ENCODE measurements at regions not wholly inside any gene's neighbourhood (a gene's known extent, or its start where the extent isn't known, plus 50 kb on each side); places are given as distances from the start of the nearest gene placed in this dataset.

DNA sequence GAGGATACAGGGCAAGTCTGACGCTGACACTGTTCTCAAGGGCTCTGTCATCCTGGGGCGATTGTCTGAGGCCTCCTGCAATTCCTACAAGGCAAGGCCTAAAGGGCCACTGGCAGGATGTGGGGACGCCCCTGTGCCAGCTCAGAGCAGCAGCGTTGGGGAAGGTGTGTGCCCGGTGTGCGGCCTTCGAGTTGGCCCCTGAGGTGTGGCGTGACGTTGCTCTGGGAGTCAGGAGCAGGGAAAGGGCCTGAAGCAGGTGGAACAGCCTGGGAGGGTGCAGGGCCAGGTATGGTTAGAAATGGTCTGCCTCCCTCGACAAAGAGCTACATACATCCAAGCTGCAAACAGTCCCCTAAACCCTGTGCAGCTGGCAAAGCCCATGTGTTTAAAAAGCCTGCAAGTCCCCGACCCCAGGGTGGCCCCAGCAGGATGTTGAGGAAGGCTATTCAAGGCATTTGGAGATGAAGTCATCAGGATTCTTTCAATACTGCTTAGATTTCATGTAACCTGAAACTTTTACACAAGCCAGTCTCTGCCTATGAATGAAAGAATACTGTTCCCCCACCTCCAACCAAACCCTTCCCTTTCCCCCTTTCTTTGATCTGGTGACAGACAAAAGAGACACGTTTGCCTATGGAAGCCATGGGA, 142.5 kb upstream of the TNS3 start:
- DNase-seq = no peak

GRCh38 chr7:47722126-47722525, 140.2 kb upstream of the TNS3 start:
- no peak for DNase-seq

- DNase-seq = no peak
Measured at GRCh38 chr7:47721670-47722069, 139.8 kb upstream of the TNS3 start.

GRCh38 chr7:47720907-47721244, 139.0 kb upstream of the TNS3 start:
- no peak for DNase-seq

DNA sequence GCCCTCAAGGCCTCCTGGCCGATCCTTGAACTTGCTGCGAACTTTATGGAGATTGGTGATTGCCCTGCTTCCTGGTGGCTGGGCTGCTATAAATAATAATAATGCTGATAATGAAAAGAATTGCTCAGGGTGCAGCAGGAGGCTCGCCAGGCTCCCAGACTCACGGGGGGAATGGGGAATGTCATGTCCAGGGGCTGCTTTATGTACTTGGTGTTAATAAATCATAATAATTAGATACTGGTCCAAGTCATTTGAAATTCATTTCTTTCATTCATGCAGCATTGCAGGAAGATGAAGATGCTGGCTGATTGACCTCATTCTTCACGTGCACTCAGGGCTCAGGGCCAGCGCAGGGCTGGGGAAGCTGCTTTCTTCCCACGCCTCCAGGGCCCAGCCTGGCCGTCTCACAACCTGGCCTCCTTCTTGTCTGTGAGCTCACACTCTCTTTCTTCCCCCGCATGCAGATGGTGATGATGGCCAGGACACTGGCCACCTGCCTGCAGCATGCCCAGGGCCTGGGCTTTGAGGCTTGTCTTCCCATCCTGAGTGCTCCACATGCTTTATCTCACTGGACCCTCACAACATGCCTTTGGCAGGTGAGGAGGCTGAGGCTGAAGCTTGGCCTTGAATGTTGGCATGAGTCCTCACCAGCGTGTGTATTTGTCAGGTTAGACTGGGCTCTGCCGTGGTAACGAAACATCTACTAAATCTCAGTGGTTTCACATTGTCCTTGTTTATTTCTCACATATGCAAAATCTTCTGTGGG, 138.4 kb upstream of the TNS3 start:
- DNase-seq = no peak

DNA sequence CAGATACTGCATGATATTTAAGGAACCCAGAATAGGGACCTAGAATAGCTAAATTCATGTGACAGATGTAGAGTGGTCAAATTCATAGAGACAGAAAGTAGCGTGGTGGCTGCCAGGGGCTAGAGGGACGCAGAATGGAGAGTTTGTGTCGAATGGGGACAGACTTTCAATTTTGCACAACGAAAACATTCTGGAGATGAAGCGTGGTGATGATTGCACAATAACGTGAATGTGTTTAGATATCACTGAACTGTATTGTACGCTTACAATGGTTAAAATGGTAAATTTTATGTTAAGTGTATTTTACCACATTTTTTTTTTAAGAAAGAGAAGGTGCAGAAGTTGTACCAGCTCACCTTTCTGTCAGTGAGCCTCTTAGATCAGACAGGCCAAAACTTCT, 137.8 kb upstream of the TNS3 start:
- DNase-seq = no peak

GRCh38 chr7:47715631-47716068, 133.7 kb upstream of the TNS3 start:
- no peak for DNase-seq

DNA sequence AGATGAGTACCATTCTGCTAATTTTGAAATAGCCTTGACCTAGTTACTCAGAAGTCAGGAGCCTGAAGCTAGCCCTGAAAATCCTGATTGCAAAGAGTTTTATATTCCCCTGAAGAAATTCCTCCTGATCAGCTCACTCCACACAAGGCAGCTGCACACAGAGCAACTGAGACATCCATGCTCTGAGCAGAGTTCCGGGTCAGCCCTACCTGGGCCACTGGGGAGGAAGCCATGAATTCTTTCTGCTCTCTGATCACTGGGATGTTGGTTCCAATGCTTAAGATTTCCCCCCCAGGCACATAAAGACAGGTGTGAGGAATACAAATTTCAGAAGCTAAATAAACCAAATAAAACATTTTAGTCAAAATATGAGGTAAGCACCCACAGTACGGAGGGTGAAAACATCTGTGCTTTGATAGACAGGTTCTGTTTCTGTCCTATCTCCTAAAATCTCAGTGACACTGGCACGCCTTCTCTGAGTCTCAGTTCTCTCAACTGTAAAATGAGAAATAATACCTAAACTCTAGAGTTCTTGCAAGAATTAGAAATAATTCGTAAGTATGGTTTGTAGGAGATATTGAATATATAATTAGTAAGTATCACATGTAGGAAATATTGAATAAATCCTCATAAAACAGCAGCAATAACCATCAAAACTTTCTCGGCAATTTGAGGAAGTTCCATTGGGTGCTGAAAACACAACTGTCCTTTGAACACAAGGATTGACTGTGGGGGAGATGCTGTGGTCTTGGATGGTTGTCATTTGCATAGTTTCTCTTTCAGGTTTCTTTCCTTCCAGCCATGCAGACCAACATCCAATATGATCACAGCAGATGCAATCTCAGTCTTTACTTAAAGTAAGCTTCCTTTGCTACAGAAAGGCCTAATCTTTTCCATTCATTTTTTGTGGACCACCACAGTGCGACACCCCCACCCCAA, 133.0 kb upstream of the TNS3 start:
- DNase-seq = no peak

GRCh38 chr7:47713595-47713994, 131.7 kb upstream of the TNS3 start:
- DNase-seq = no peak

GRCh38 chr7:47712416-47712815, 130.5 kb upstream of the TNS3 start:
- no peak for DNase-seq

GRCh38 chr7:47711776-47712175, 129.9 kb upstream of the TNS3 start:
- no peak for DNase-seq

DNA sequence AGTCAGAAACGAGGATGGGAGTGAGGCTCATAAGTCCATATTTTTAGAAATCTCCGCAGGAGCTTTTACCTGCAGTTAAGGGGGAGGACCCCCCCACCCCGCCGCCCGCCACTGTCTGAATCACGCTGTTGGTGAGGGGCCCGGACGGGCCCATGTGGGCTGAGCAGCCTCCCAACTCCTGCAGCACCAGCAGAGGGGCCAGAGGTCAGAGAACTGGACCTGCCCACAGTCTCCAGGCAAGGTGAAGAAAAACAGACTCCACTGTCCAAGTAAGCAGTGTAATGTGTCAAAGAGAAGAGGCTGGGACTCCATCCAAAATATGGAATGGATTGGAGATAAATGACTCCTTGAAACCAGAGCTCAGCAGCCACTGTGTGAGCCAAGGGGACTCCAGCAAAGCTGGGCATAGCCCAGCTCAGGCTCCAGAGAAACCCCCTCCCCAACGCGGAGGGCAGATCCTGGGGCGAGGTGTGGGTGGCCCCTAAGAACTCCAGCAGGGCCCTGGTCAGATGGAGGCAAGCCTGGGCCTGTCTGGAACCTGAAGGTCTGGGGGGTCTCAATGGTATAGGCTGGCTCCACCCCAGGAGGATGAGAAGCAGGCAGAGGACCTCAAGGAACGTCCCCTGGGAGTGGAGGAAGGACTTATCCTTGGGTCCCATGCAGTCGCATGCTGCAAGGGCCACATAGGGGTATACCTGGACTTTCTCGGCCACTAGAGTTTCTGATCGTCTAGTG, 128.5 kb upstream of the TNS3 start:
- DNase-seq = no peak

GRCh38 chr7:47709451-47709850, 127.5 kb upstream of the TNS3 start:
- no peak for DNase-seq

DNA sequence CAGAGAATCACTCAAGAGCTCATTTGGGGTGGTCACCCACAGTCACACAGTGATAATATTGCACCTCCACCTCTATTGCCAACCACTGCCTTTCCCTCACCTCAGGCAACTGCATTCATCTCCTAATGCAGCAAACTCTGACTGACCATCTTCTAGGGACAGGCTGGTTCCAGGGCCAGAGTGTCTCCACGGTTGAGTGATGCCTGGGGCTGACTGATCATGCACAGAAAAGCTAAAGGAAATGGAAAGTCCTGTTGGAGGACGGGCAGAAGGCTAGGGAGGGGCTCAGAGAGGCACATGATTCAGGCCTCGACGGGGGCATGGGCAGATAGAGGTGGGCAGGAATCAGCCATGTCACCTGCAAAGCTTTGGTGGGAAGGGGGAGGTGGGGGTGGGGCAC, 127.1 kb upstream of the TNS3 start:
- DNase-seq = no peak

DNA sequence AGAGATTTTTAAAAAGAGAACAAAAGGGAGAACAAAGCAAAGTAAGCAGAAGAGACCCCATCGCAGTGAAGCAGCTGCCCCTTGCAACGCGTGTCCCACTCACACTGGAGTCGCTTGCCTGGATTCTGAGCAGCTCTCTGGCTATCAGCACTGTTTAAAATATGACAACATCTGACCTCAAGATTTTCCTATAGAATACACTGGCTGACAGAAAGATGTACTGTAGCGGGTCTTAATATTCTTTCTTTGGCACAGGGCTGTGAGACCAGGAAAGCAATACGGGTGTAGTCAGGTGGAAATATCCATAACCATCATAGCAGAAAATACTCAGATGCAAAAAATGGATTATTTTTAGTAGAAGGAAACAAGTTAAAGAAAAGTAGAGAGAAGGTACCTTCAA, 125.7 kb upstream of the TNS3 start:
- no peak for DNase-seq

DNA sequence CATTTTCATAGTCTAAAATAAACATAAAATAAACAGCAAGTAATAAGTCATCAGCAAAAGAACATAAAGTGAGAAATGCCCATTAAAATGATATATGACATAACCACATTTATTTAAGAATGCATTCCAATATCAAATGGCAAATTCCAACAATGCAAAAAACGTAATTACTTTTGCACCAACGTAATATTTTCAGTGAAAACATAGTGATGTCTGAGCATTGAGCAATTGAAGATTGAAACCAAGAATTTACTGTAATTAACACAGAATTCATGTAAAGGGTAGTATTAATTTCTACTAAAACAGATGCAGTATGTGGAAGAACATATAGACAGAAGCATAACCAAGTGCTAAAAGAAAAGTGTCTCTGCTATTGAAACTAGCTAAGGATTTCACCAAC, 123.0 kb upstream of the TNS3 start:
- no peak for DNase-seq

DNA sequence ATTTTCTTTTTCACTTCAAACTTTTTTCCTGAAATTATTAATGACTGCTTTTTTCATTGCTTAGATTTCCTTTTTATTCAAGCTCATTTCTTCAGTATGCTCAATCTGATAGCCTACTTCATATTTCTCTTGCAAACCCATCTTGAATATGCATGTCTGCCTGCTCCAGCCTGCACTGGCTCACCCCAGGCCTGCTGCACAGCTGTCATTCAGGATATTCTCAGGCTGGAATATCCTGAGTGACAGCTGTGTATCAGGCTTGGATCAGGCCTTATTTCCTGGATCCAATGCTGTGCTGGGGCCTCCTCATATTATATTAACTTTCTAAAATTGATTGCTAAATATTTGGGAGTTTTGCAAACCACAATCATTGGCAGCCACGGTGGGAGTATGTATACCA, 120.2 kb upstream of the TNS3 start:
- DNase-seq = no peak

DNA sequence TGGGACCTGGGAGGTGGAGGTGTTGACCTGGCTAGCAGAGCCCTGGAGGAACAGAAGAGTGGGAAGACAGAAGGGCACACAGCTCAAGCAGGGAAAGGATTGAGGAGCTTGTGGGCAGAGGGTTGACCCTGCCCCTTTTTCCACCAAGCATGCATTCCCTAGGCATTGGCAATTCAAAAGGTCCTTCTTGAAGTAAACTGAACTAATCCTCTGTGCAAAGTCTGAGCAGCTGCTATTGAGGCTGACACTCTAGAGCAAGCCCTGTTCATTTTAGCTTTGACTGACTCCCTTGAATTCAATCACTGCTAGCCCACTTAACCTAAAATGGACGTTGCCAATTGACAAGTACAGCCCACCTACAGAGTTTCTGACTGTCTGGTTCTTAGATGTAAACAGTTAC, 116.5 kb upstream of the TNS3 start:
- DNase-seq = no peak

GRCh38 chr7:47697543-47697942, 115.6 kb upstream of the TNS3 start:
- DNase-seq = no peak

DNA sequence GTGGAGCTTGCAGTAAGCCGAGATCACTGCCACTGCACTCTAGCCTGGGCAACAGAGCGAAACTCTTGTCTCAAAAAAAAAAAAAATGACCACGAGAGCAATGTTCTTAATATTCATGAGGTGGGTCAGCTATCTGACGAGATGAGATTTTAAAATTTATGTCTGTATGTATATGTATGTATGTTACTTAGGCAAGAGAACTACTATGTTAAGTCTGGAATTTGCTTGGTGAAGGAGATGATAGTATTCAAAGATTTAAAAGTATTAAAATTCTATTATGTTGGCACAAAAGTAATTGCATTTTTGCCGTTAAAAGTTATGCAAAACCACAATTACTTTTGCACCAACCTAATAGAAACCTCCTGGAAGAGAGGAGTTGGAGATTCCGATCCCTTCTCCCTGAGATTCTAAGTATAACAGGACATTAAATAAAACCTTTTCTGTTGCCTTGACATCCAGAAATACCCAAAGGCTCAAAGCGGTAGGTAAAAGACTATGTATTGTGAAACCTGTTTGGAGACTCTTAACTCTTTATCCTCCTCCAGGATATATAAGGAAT, 114.3 kb upstream of the TNS3 start:
- DNase-seq = no peak

DNA sequence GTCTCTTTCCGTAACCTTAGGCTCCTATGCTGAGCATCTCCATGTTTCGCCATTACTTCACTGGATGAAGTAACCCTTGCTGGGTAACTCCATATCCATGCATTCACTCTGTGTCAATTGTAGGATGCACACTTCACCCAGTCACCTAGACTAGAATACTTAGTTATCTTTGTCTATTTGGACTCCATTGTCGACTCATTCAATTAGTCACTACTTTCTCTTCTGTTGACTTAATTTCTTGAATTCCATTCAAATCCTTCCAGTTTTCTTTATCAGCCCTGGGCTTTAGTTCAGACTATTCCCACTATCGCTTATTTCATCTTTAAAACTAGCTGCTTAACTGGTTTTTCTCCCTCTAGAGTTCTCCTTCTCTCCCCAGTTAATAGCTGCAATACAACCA, 111.3 kb upstream of the TNS3 start:
- no peak for DNase-seq

DNA sequence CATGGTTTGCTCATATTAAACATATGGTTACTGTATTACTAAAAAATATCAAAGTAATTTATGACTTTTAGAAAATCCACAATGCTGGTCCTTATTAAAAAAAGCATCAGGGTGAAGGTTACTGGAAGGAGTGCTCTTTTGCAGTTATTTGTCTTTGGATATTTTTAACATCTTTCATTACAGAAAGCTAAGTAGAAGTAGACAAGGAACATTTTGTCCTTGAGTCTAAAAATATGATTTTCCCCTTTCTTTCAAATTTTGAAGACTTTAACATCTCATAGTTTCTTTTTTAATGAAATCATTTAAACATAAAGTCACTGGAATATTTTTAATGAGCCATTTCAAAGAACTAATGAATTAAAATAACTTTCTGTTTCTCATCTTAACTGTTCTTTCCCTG, 110.1 kb upstream of the TNS3 start:
- no peak for DNase-seq
